GM04503 (cell line): ENCODE measurements at regions not wholly inside any gene's neighbourhood (a gene's known extent, or its start where the extent isn't known, plus 50 kb on each side); places are given as distances from the start of the nearest gene placed in this dataset.
A peak's percentile ranks its signal among the peaks of the same experiment; 100 is the strongest.

Experiments used
- DNase-seq: peaks from one replicate; pipeline ENCODE4 v3.0.0-alpha.2; 2012; ENCODE audit warnings: low read depth

GRCh38 chr11:113553915-113554314 lies 78.7 kb upstream of the DRD2 start:
- no peak for DNase-seq

- DNase-seq = peak; percentile 98
Measured at GRCh38 chr11:113553235-113553634, 78.0 kb upstream of the DRD2 start.

GRCh38 chr11:113552271-113552670 lies 77.1 kb upstream of the DRD2 start:
- DNase-seq = no peak

GRCh38 chr11:113551645-113552044 lies 76.4 kb upstream of the DRD2 start:
- DNase-seq = no peak

- DNase-seq = no peak
Measured at GRCh38 chr11:113549611-113550578, 74.7 kb upstream of the DRD2 start.

GRCh38 chr11:113549061-113549460 lies 73.9 kb upstream of the DRD2 start:
- no peak for DNase-seq

- DNase-seq = no peak
Measured at GRCh38 chr11:113547739-113548138, 72.5 kb upstream of the DRD2 start.

- no peak for DNase-seq
Measured at GRCh38 chr11:113546757-113547507, 71.7 kb upstream of the DRD2 start.

- DNase-seq = no peak
Measured at GRCh38 chr11:113542420-113542819, 67.2 kb upstream of the DRD2 start.

- no peak for DNase-seq
Measured at GRCh38 chr11:113540416-113541330, 65.5 kb upstream of the DRD2 start.

- DNase-seq = no peak
Measured at GRCh38 chr11:113538451-113539412, 63.5 kb upstream of the DRD2 start.

GRCh38 chr11:113534625-113535024 lies 59.4 kb upstream of the DRD2 start:
- no peak for DNase-seq

- DNase-seq = no peak
Measured at GRCh38 chr11:113533425-113533698, 58.2 kb upstream of the DRD2 start.

- DNase-seq = no peak
Measured at GRCh38 chr11:113532697-113533424, 57.7 kb upstream of the DRD2 start.

- DNase-seq = no peak
Measured at GRCh38 chr11:113531575-113532451, 56.6 kb upstream of the DRD2 start.

GRCh38 chr11:113531083-113531482 lies 55.9 kb upstream of the DRD2 start:
- DNase-seq = no peak

- no peak for DNase-seq
Measured at GRCh38 chr11:113529606-113530005, 54.4 kb upstream of the DRD2 start.

- no peak for DNase-seq
Measured at GRCh38 chr11:113528982-113529381, 53.8 kb upstream of the DRD2 start.

- no peak for DNase-seq
Measured at GRCh38 chr11:113526521-113526920, 51.3 kb upstream of the DRD2 start.
